A549 (cell line): ENCODE measurements at regions not wholly inside any gene's neighbourhood (a gene's known extent, or its start where the extent isn't known, plus 50 kb on each side); places are given as distances from the start of the nearest gene placed in this dataset.

ENCODE experiments used
- CTCF ChIP-seq: fragments of >200 bp; sonication (Bioruptor Twin); formaldehyde crosslinking; IDR thresholded peaks from 3 replicates; pipeline ENCODE4 v1.5.1; 2016
- KDM1A ChIP-seq: fragments of 200-600 bp; sonication (generic); IDR thresholded peaks from 2 replicates; pipeline ENCODE4 v1.6.1; 2016; ENCODE audit warnings: low read depth, mild to moderate bottlenecking
- POLR2A ChIP-seq: IDR thresholded peaks from 2 replicates; pipeline ENCODE4 v1.6.1; 2012; ENCODE audit warnings: mild to moderate bottlenecking, low read length

- no peak for TF ChIP-seq KDM1A
- no peak; the same call in 2 of the 3 replicates for TF ChIP-seq CTCF
- TF ChIP-seq POLR2A = no peak
Measured at GRCh38 chr10:78258323-78259030, 224.8 kb downstream of the RPS24 start.
